ENCODE measurements at regions not wholly inside any gene's neighbourhood (a gene's known extent, or its start where the extent isn't known, plus 50 kb on each side); places are given as distances from the start of the nearest gene placed in this dataset.

GRCh38 chr17:72520665-72521303, 400.0 kb downstream of the SOX9 start:
- TF ChIP-seq JUN (IDR thresholded peaks at IDR 0.05; ENCODE audit: borderline replicate concordance, insufficient read depth, insufficient read length, low read depth) (no peak), MAX (IDR thresholded peaks at IDR 0.05; ENCODE audit: insufficient read depth, insufficient read length) (no peak), CTCF (IDR thresholded peaks at IDR 0.05; ENCODE audit: extremely low read depth in 1 of 2, insufficient read depth in 1 of 2, low read depth in 1 of 2, low read length in 2 of 2) (no peak), POLR2A (IDR thresholded peaks at IDR 0.05; ENCODE audit: low read depth, low read length) (no peak), POLR2AphosphoS5 (IDR thresholded peaks at IDR 0.05; ENCODE audit: insufficient read depth, low read depth, low read length) (no peak), EZH2 (IDR thresholded peaks at IDR 0.05; ENCODE audit: borderline replicate concordance, low read depth, low read length, severe bottlenecking) (no peak), MYC (IDR thresholded peaks at IDR 0.05; ENCODE audit: low read depth, low read length) (no peak), GATA2 (IDR thresholded peaks at IDR 0.05; ENCODE audit: insufficient read depth, insufficient read length, low read depth, low read length) (no peak)
